ENCODE measurements at regions not wholly inside any gene's neighbourhood (a gene's known extent, or its start where the extent isn't known, plus 50 kb on each side); places are given as distances from the start of the nearest gene placed in this dataset.
A peak's percentile ranks its signal among the peaks of the same experiment; 100 is the strongest.

- Mint-ChIP-seq H3K27ac (ENCODE audit: low read depth, unreplicated experiment) (no peak overlapping the region), H3K36me3 (ENCODE audit: insufficient read depth, unreplicated experiment) (no peaks in the 10 kb centered on the region), H3K4me1 (ENCODE audit: insufficient read depth, unreplicated experiment) (no peaks in the 10 kb centered on the region), H3K4me3 (ENCODE audit: unreplicated experiment) (no peak overlapping the region), H3K27me3 (ENCODE audit: insufficient read depth, unreplicated experiment) (no peaks in the 10 kb centered on the region), H3K9me3 (ENCODE audit: unreplicated experiment) (no peaks in the 10 kb centered on the region)
- intact Hi-C loops (cut with micrococcal nuclease), result no loop called here
- no peak for TF ChIP-seq CTCF (IDR thresholded peaks at IDR 0.05; ENCODE audit: unreplicated experiment)
- no TSS peak for BruUV-seq (replicated peaks)
- ChIA-PET POLR2A (no interaction called here), CTCF (interaction anchor here (0.7 kb wide), 1 partner anchor 67 kb away, joined by 3 read pairs; no protein-coding TSS in a partner anchor)
- peak; percentile 17 for DNase-seq (ENCODE audit: unreplicated experiment)
Observed at GRCh38 chr21:20377250-20377649, 621.0 kb upstream of the NCAM2 start.

DNA sequence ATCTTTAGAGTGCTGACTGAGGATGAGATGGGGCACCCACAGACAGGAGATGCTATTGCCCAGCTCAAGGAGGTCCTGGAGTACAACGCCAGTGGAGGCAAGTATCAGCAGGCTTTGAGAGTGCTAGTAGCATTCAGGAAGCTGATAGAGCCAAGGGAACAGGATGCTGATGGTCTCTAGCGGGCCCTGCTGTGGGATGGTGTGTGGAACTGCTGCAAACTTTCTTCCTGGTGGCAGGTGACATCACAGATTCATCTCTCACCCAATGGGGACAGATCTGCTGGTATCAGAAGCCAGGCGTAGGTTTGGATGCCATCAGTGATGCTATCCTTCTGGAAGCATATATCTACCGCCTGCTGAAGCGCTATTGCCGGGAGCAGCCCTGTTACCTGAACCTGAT, 609.8 kb upstream of the NCAM2 start:
- TF ChIP-seq CTCF (IDR thresholded peaks at IDR 0.05; ENCODE audit: unreplicated experiment), result no peak
- no peak for DNase-seq (ENCODE audit: unreplicated experiment)
- Mint-ChIP-seq H3K27me3 (ENCODE audit: insufficient read depth, unreplicated experiment) (no peaks in the 10 kb centered on the region), H3K27ac (ENCODE audit: low read depth, unreplicated experiment) (no peak overlapping the region), H3K36me3 (ENCODE audit: insufficient read depth, unreplicated experiment) (no peaks in the 10 kb centered on the region), H3K9me3 (ENCODE audit: unreplicated experiment) (peaks cover 30% of the 10 kb centered on the region), H3K4me3 (ENCODE audit: unreplicated experiment) (no peak overlapping the region), H3K4me1 (ENCODE audit: insufficient read depth, unreplicated experiment) (peaks cover 6% of the 10 kb centered on the region)
- POLR2A ChIA-PET, result interaction anchor here (0.6 kb wide), 1 partner anchor 14 kb away, joined by 3 read pairs; no protein-coding TSS in a partner anchor
- intact Hi-C loops (cut with micrococcal nuclease), result no loop called here
- CTCF ChIA-PET, result no interaction called here
- no TSS peak for BruUV-seq (replicated peaks)

- H3K36me3 Mint-ChIP-seq (ENCODE audit: insufficient read depth, unreplicated experiment), result no peaks in the 10 kb centered on the region
- peaks cover 18% of the 10 kb centered on the region for H3K9me3 Mint-ChIP-seq (ENCODE audit: unreplicated experiment)
- BruUV-seq (replicated peaks), result no TSS peak
- CTCF ChIA-PET, result no interaction called here
- H3K4me3 Mint-ChIP-seq (ENCODE audit: unreplicated experiment), result no peak overlapping the region
- intact Hi-C loops (cut with micrococcal nuclease), result no loop called here
- no peak for DNase-seq (ENCODE audit: unreplicated experiment)
- POLR2A ChIA-PET, result no interaction called here
- no peaks in the 10 kb centered on the region for H3K27me3 Mint-ChIP-seq (ENCODE audit: insufficient read depth, unreplicated experiment)
- TF ChIP-seq CTCF (IDR thresholded peaks at IDR 0.05; ENCODE audit: unreplicated experiment), result no peak
- no peak overlapping the region for H3K27ac Mint-ChIP-seq (ENCODE audit: low read depth, unreplicated experiment)
- H3K4me1 Mint-ChIP-seq (ENCODE audit: insufficient read depth, unreplicated experiment), result no peaks in the 10 kb centered on the region
Observed at GRCh38 chr21:20396798-20397197, 601.4 kb upstream of the NCAM2 start.

DNA sequence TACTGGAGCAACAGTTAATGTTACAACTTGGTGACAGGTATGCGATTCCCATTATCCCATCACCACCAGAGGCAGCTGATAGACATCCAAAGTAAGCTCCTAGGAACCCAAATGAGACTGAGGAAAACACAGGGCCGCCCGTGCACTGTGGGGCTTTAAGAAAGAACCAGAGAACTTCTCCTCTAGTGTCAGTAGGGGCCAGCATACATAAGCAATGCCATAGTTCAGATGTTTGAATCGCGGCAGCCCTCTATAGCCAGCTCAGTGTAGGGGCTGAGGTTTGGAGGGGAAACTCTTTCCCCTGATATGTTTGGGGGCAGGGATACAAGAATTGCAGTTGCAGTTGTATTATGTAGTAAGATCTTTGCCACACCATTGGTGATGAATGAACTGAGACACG, 593.3 kb upstream of the NCAM2 start:
- no peak for DNase-seq (ENCODE audit: unreplicated experiment)
- no peaks in the 10 kb centered on the region for H3K27me3 Mint-ChIP-seq (ENCODE audit: insufficient read depth, unreplicated experiment)
- H3K36me3 Mint-ChIP-seq (ENCODE audit: insufficient read depth, unreplicated experiment), result no peaks in the 10 kb centered on the region
- peaks cover 5% of the 10 kb centered on the region for H3K4me1 Mint-ChIP-seq (ENCODE audit: insufficient read depth, unreplicated experiment)
- peaks cover 12% of the 10 kb centered on the region for H3K9me3 Mint-ChIP-seq (ENCODE audit: unreplicated experiment)
- POLR2A ChIA-PET, result no interaction called here
- intact Hi-C loops (cut with micrococcal nuclease), result no loop called here
- no peak overlapping the region for H3K4me3 Mint-ChIP-seq (ENCODE audit: unreplicated experiment)
- no peak overlapping the region for H3K27ac Mint-ChIP-seq (ENCODE audit: low read depth, unreplicated experiment)
- BruUV-seq (replicated peaks), result no TSS peak
- CTCF ChIA-PET, result no interaction called here
- no peak for TF ChIP-seq CTCF (IDR thresholded peaks at IDR 0.05; ENCODE audit: unreplicated experiment)
